MM.1S (cell line): ENCODE measurements at regions not wholly inside any gene's neighbourhood (a gene's known extent, or its start where the extent isn't known, plus 50 kb on each side); places are given as distances from the start of the nearest gene placed in this dataset.

ENCODE experiments used
- DNase-seq: peaks from one replicate; pipeline ENCODE4 v3.0.0-alpha.2; 2015
- H2AFZ ChIP-seq: fragments of 300-600 bp; sonication (generic); 2 replicates; pipeline ENCODE4 v1.6.0; 2016; ENCODE audit warnings: antibody characterized with exemption, low read length
- H3F3A ChIP-seq: fragments of 300-600 bp; sonication (generic); 2 replicates; pipeline ENCODE4 v1.6.1; 2016; ENCODE audit warnings: mild to moderate bottlenecking, antibody characterized with exemption, low read length, moderate library complexity, mixed read lengths; ENCODE audit not compliant: insufficient read depth
- H3K27ac ChIP-seq: fragments of 300-600 bp; sonication (generic); 2 replicates; pipeline ENCODE4 v1.5.1; 2016; ENCODE audit warnings: mild to moderate bottlenecking, low read length
- H3K27me3 ChIP-seq: fragments of 300-600 bp; sonication (generic); replicated peaks from 2 replicates; pipeline ENCODE4 v1.6.0; 2016; ENCODE audit warnings: low read length; ENCODE audit not compliant: insufficient read depth
- H3K36me3 ChIP-seq: fragments of 300-600 bp; sonication (generic); replicated peaks from 2 replicates; pipeline ENCODE4 v1.6.1; 2016; ENCODE audit warnings: mild to moderate bottlenecking, low read length, mixed read lengths; ENCODE audit not compliant: insufficient read depth
- H3K4me1 ChIP-seq: fragments of 300-600 bp; sonication (generic); 2 replicates; pipeline ENCODE4 v1.6.1; 2016; ENCODE audit warnings: low read length, mixed read lengths
- H3K4me2 ChIP-seq: fragments of 300-600 bp; sonication (generic); 2 replicates; pipeline ENCODE4 v1.6.0; 2016; ENCODE audit warnings: low read depth, low read length
- H3K4me3 ChIP-seq: fragments of 300-600 bp; sonication (generic); 2 replicates; pipeline ENCODE4 v1.5.1; 2016; ENCODE audit warnings: low read length, mixed read lengths
- H3K79me2 ChIP-seq: fragments of 300-600 bp; sonication (generic); 2 replicates; pipeline ENCODE4 v1.6.1; 2016; ENCODE audit warnings: mixed run types, low read length, mixed read lengths
- H3K9ac ChIP-seq: fragments of 300-600 bp; sonication (generic); 2 replicates; pipeline ENCODE4 v1.6.1; 2016; ENCODE audit warnings: low read length, mixed read lengths
- H3K9me2 ChIP-seq: fragments of 300-600 bp; sonication (generic); replicated peaks from 2 replicates; pipeline ENCODE4 v1.6.1; 2016; ENCODE audit warnings: mild to moderate bottlenecking, low read length, mixed read lengths; ENCODE audit not compliant: insufficient read depth
- H3K9me3 ChIP-seq: fragments of 300-600 bp; sonication (generic); replicated peaks from 2 replicates; pipeline ENCODE4 v1.6.1; 2016; ENCODE audit warnings: mild to moderate bottlenecking, low read length, mixed read lengths; ENCODE audit not compliant: insufficient read depth
- H4K20me1 ChIP-seq: fragments of 300-600 bp; sonication (generic); 2 replicates; pipeline ENCODE4 v1.6.1; 2016; ENCODE audit warnings: mild to moderate bottlenecking, low read length, moderate library complexity, mixed read lengths; ENCODE audit not compliant: insufficient read depth
- EZH2 ChIP-seq: fragments of 300-600 bp; sonication (generic); optimal IDR thresholded peaks from 2 replicates; pipeline ENCODE3; 2017; ENCODE audit warnings: low read depth, mild to moderate bottlenecking, antibody characterized with exemption, low read length, mixed read lengths
- EZH2phosphoT487 ChIP-seq: fragments of 300-600 bp; sonication (generic); IDR thresholded peaks from 2 replicates; pipeline ENCODE4 v1.6.1; 2018; ENCODE audit warnings: antibody characterized with exemption, low read length
- TF ChIP-seq, protein P1 (sequence below): fragments of 300-600 bp; sonication (generic); IDR thresholded peaks from 2 replicates; pipeline ENCODE4 v1.5.1; 2016; ENCODE audit warnings: antibody characterized with exemption, low read length, mixed read lengths

DNA sequence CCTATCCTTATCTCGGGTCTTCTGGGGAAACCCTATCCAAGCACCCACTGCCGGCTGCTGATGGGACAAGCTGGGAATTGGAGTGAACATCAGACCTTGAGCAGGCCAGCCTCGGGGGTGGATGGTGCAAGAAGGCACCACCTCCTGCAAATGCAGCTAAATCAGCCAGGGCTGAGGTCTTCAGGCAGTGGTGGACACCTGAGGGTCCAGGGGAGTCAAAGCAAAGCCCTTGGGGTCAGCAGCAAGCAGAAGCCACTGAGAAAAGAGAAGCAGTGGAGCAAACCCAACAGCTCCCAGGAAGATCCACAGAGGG, 55.4 kb upstream of the ENPP7 start:
- H3F3A ChIP-seq = no peaks in the 10 kb centered on the region
- H3K4me1 ChIP-seq = peaks cover 9% of the 10 kb centered on the region
- peaks cover 98% of the 10 kb centered on the region for H3K27me3 ChIP-seq

DNA sequence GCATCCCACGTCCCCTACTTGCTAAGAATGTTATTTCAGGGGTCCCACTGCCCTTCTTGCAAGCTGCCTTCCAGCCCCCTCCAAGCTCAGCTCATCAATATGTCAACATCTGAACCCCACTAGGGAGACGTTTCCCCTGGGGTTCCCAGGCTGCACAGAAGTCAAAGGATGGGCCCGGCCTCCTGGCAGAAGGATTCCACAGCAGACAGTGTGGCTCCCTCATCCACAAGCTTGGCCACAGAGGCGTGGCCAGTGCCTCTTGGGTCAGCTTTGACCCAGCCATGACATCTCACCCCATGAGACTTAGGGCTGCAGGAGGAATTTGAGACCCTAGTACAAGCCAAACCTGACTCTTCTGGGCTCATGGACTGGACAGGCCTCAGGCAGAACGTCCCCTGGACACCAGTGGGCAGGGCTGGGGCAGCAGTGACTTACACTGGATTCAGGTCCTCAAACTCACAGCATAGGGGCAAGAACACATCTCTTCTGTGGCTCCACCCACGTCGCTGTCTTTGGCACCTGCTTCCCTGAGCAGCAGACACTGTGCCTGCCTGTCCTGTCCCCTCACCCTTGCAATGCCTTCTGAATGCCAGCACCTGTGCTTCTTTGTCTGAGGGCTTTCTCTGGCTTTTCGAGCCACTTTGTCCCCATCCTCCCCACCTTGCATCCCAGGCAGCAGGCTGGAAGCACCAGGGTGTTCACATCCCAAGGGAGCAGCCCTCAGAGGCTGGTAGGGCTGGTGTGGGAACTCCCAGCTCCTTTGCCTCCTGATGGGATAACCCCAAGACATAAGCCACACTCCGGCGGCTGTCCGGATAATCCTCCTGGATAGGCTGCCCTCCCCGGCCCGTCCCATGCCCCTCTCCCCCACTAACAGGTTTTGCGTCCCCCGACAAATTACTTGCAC, 56.0 kb upstream of the ENPP7 start:
- H3K27me3 ChIP-seq = peaks cover 98% of the 10 kb centered on the region

More for the DNA sequence above, 55.4 kb upstream of the ENPP7 start:
- no peaks in the 10 kb centered on the region for H4K20me1 ChIP-seq
- H3K79me2 ChIP-seq = no peaks in the 10 kb centered on the region
- H3K36me3 ChIP-seq = no peaks in the 10 kb centered on the region
- H2AFZ ChIP-seq = no peak overlapping the region
- H3K4me3 ChIP-seq = no peak overlapping the region
- DNase-seq = no peak
- TF ChIP-seq EZH2phosphoT487 (no peak), EZH2 (no peak)
- TF ChIP-seq, protein P1, sequence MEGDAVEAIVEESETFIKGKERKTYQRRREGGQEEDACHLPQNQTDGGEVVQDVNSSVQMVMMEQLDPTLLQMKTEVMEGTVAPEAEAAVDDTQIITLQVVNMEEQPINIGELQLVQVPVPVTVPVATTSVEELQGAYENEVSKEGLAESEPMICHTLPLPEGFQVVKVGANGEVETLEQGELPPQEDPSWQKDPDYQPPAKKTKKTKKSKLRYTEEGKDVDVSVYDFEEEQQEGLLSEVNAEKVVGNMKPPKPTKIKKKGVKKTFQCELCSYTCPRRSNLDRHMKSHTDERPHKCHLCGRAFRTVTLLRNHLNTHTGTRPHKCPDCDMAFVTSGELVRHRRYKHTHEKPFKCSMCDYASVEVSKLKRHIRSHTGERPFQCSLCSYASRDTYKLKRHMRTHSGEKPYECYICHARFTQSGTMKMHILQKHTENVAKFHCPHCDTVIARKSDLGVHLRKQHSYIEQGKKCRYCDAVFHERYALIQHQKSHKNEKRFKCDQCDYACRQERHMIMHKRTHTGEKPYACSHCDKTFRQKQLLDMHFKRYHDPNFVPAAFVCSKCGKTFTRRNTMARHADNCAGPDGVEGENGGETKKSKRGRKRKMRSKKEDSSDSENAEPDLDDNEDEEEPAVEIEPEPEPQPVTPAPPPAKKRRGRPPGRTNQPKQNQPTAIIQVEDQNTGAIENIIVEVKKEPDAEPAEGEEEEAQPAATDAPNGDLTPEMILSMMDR = no peak
- H3K4me2 ChIP-seq = no peak overlapping the region
- H3K27ac ChIP-seq = no peak overlapping the region
- H3K9me2 ChIP-seq = no peaks in the 10 kb centered on the region
- no peak overlapping the region for H3K9ac ChIP-seq
- no peaks in the 10 kb centered on the region for H3K9me3 ChIP-seq

DNA sequence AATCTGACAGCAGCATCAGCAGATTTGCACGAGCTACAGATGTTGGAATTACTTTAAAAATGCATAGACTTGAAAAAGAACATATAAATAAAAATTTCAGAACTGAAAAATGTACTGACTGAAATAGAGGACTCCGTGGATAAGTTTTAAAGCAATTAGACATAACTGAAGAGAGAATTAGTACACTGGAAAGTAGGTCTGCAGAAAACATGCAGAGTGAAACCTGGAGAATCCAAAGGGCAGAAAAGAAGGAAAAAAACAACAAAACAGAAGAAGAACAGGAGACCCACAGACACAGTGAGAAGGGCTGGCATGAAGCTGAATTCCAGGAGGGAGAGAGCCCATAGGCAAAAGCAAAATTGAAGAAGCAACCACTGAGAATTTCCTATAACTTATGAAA, 57.2 kb upstream of the ENPP7 start:
- Histone ChIP-seq H3K4me1 (peaks cover 9% of the 10 kb centered on the region), H3K27ac (no peak overlapping the region), H3K36me3 (no peaks in the 10 kb centered on the region), H3K79me2 (no peaks in the 10 kb centered on the region), H3K9me2 (no peaks in the 10 kb centered on the region), H3K4me3 (no peak overlapping the region), H4K20me1 (no peaks in the 10 kb centered on the region), H3K27me3 (peaks cover 100% of the 10 kb centered on the region), H3K4me2 (no peak overlapping the region), H3K9me3 (no peaks in the 10 kb centered on the region), H3F3A (no peaks in the 10 kb centered on the region), H2AFZ (no peak overlapping the region), H3K9ac (no peak overlapping the region)
- TF ChIP-seq EZH2phosphoT487 (no peak), EZH2 (no peak)
- TF ChIP-seq, protein P1 = no peak
- DNase-seq = no peak

More for the DNA sequence above, 56.0 kb upstream of the ENPP7 start:
- DNase-seq = no peak
- H3K79me2 ChIP-seq = no peaks in the 10 kb centered on the region
- no peaks in the 10 kb centered on the region for H3F3A ChIP-seq
- H3K4me1 ChIP-seq = peaks cover 9% of the 10 kb centered on the region
- H3K4me3 ChIP-seq = no peak overlapping the region
- no peaks in the 10 kb centered on the region for H4K20me1 ChIP-seq
- no peak overlapping the region for H3K27ac ChIP-seq
- no peaks in the 10 kb centered on the region for H3K9me2 ChIP-seq
- H2AFZ ChIP-seq = no peak overlapping the region
- no peak for TF ChIP-seq EZH2phosphoT487
- TF ChIP-seq, protein P1 = no peak
- TF ChIP-seq EZH2 = no peak
- H3K9me3 ChIP-seq = no peaks in the 10 kb centered on the region
- H3K36me3 ChIP-seq = no peaks in the 10 kb centered on the region
- no peak overlapping the region for H3K9ac ChIP-seq
- H3K4me2 ChIP-seq = no peak overlapping the region
